ENCODE measurements at regions not wholly inside any gene's neighbourhood (a gene's known extent, or its start where the extent isn't known, plus 50 kb on each side); places are given as distances from the start of the nearest gene placed in this dataset.
A peak's percentile ranks its signal among the peaks of the same experiment; 100 is the strongest.

GRCh38 chr7:11895337-11895736, 63.3 kb upstream of the THSD7A start:
- H3K79me2 ChIP-seq (ENCODE audit: low read length): no peaks in the 10 kb centered on the region
- H2AFZ ChIP-seq (ENCODE audit: low read length): no peak overlapping the region
- H4K20me1 ChIP-seq (ENCODE audit: low read length): no peaks in the 10 kb centered on the region
- no peaks in the 10 kb centered on the region for H3K9me2 ChIP-seq (replicated peaks; ENCODE audit: low read length)
- ATAC-seq (no peak), DNase-seq (no peak)
- intact Hi-C loops (cut with micrococcal nuclease): no loop called here
- no peak overlapping the region for H3K9ac ChIP-seq (ENCODE audit: low read length)
- H3K36me3 ChIP-seq (ENCODE audit: low read depth, low read length): no peaks in the 10 kb centered on the region
- CTCF ChIA-PET: no interaction called here
- no TSS peak for BruUV-seq (replicated peaks)
- H3K4me1 ChIP-seq (ENCODE audit: insufficient read depth, low read length): no peaks in the 10 kb centered on the region
- no peaks in the 10 kb centered on the region for H3K9me3 ChIP-seq (ENCODE audit: low read length)
- TF ChIP-seq EZH2 (IDR thresholded peaks at IDR 0.05; ENCODE audit: low read length, unreplicated experiment) (no peak), CTCF (conservative IDR thresholded peaks at IDR 0.05; ENCODE audit: low read depth, low read length) (no peak), EZH2phosphoT487 (IDR thresholded peaks at IDR 0.05; ENCODE audit: borderline replicate concordance, low read length) (no peak)
- no peak overlapping the region for H3K27ac ChIP-seq (ENCODE audit: low read length)
- no peaks in the 10 kb centered on the region for H3F3A ChIP-seq (ENCODE audit: low read length, unreplicated experiment)
- no peaks in the 10 kb centered on the region for H3K27me3 ChIP-seq (ENCODE audit: low read length)
- no peak overlapping the region for H3K4me3 ChIP-seq (ENCODE audit: low read length)
- H3K4me2 ChIP-seq (ENCODE audit: low read length): no peak overlapping the region
- POLR2A ChIA-PET (ENCODE audit: unreplicated experiment): no interaction called here

- peak; percentile 70 for ATAC-seq
- TF ChIP-seq EZH2phosphoT487 (IDR thresholded peaks at IDR 0.05; ENCODE audit: borderline replicate concordance, low read length) (no peak), EZH2 (IDR thresholded peaks at IDR 0.05; ENCODE audit: low read length, unreplicated experiment) (no peak), CTCF (conservative IDR thresholded peaks at IDR 0.05; ENCODE audit: low read depth, low read length) (no peak)
These were observed 64.7 kb upstream of the THSD7A start for GRCh38 chr7:11896663-11897062.

GRCh38 chr7:11899247-11899646, 67.2 kb upstream of the THSD7A start:
- Histone ChIP-seq H3K4me1 (ENCODE audit: insufficient read depth, low read length) (no peaks in the 10 kb centered on the region), H3K9ac (ENCODE audit: low read length) (no peak overlapping the region), H3K36me3 (ENCODE audit: low read depth, low read length) (no peaks in the 10 kb centered on the region; the same call in 1 of the 2 replicates), H4K20me1 (ENCODE audit: low read length) (no peaks in the 10 kb centered on the region), H3K9me3 (ENCODE audit: low read length) (0 out of 2 replicates have a peak, but pooled peaks cover 6% of the 10 kb centered on the region), H2AFZ (ENCODE audit: low read length) (no peak overlapping the region), H3K9me2 (replicated peaks; ENCODE audit: low read length) (no peaks in the 10 kb centered on the region), H3K27ac (ENCODE audit: low read length) (no peak overlapping the region), H3K4me3 (ENCODE audit: low read length) (no peak overlapping the region), H3K27me3 (ENCODE audit: low read length) (no peaks in the 10 kb centered on the region), H3F3A (ENCODE audit: low read length, unreplicated experiment) (no peaks in the 10 kb centered on the region), H3K79me2 (ENCODE audit: low read length) (no peaks in the 10 kb centered on the region), H3K4me2 (ENCODE audit: low read length) (no peak overlapping the region)
- intact Hi-C loops (cut with micrococcal nuclease): no loop called here
- DNase-seq (no peak), ATAC-seq (no peak)
- TF ChIP-seq EZH2phosphoT487 (IDR thresholded peaks at IDR 0.05; ENCODE audit: borderline replicate concordance, low read length): no peak
- CTCF ChIA-PET: no interaction called here
- BruUV-seq (replicated peaks): no TSS peak
- POLR2A ChIA-PET (ENCODE audit: unreplicated experiment): no interaction called here

More at GRCh38 chr7:11896663-11897062, 64.7 kb upstream of the THSD7A start:
- no peaks in the 10 kb centered on the region for H3K4me1 ChIP-seq (ENCODE audit: insufficient read depth, low read length)
- H3K9me3 ChIP-seq (ENCODE audit: low read length): no peaks in the 10 kb centered on the region
- H4K20me1 ChIP-seq (ENCODE audit: low read length): no peaks in the 10 kb centered on the region
- no peak overlapping the region for H2AFZ ChIP-seq (ENCODE audit: low read length)
- ChIA-PET POLR2A (ENCODE audit: unreplicated experiment) (no interaction called here), CTCF (no interaction called here)
- no peaks in the 10 kb centered on the region for H3K79me2 ChIP-seq (ENCODE audit: low read length)
- H3K27me3 ChIP-seq (ENCODE audit: low read length): no peaks in the 10 kb centered on the region
- H3K27ac ChIP-seq (ENCODE audit: low read length): no peak overlapping the region
- H3K9me2 ChIP-seq (replicated peaks; ENCODE audit: low read length): no peaks in the 10 kb centered on the region
- no peaks in the 10 kb centered on the region for H3K36me3 ChIP-seq (ENCODE audit: low read depth, low read length)
- H3K9ac ChIP-seq (ENCODE audit: low read length): no peak overlapping the region
- BruUV-seq (replicated peaks): no TSS peak
- intact Hi-C loops (cut with micrococcal nuclease): no loop called here
- H3F3A ChIP-seq (ENCODE audit: low read length, unreplicated experiment): no peaks in the 10 kb centered on the region
- H3K4me2 ChIP-seq (ENCODE audit: low read length): no peak overlapping the region
- no peak for DNase-seq
- no peak overlapping the region for H3K4me3 ChIP-seq (ENCODE audit: low read length)

Data from PC-3 (cell line).